Glomerular visceral epithelial cell (primary cell): ENCODE measurements at regions not wholly inside any gene's neighbourhood (a gene's known extent, or its start where the extent isn't known, plus 50 kb on each side); places are given as distances from the start of the nearest gene placed in this dataset.
"Not testable (repeated sequence)": the region's sequence is repeated elsewhere in the genome, so short reads cannot be mapped to it uniquely, and the experiment has no call there.

Experiments
- DNase-seq: peaks from one replicate; pipeline ENCODE4 v3.0.0-alpha.2; 2016; ENCODE audit errors: extremely low spot score

GRCh38 chr21:6428498-6429092 is 4092.8 kb upstream of the TPTE start:
- not testable (repeated sequence) for DNase-seq

GRCh38 chr21:6429924-6430323 is 4091.5 kb upstream of the TPTE start:
- DNase-seq: not testable (repeated sequence)

- DNase-seq: not testable (repeated sequence)
Observed at GRCh38 chr21:6433149-6433548, 4088.2 kb upstream of the TPTE start.

- not testable (repeated sequence) for DNase-seq
Observed at GRCh38 chr21:6436205-6436604, 4085.2 kb upstream of the TPTE start.

- DNase-seq: not testable (repeated sequence)
Observed at GRCh38 chr21:6436971-6437833, 4084.2 kb upstream of the TPTE start.

GRCh38 chr21:6437834-6438187 is 4083.6 kb upstream of the TPTE start:
- DNase-seq: not testable (repeated sequence)

- not testable (repeated sequence) for DNase-seq
Observed at GRCh38 chr21:6439058-6439457, 4082.3 kb upstream of the TPTE start.

- not testable (repeated sequence) for DNase-seq
Observed at GRCh38 chr21:6454648-6455340, 4066.6 kb upstream of the TPTE start.

GRCh38 chr21:6456011-6456661 is 4065.2 kb upstream of the TPTE start:
- not testable (repeated sequence) for DNase-seq

GRCh38 chr21:6459761-6460160 is 4061.6 kb upstream of the TPTE start:
- DNase-seq: not testable (repeated sequence)

GRCh38 chr21:6461358-6461757 is 4060.0 kb upstream of the TPTE start:
- not testable (repeated sequence) for DNase-seq

GRCh38 chr21:6464419-6464818 is 4057.0 kb upstream of the TPTE start:
- not testable (repeated sequence) for DNase-seq

- not testable (repeated sequence) for DNase-seq
Observed at GRCh38 chr21:6466081-6466698, 4055.2 kb upstream of the TPTE start.

- not testable (repeated sequence) for DNase-seq
Observed at GRCh38 chr21:6466707-6467106, 4054.7 kb upstream of the TPTE start.

GRCh38 chr21:6467189-6467774 is 4054.1 kb upstream of the TPTE start:
- DNase-seq: not testable (repeated sequence)

- not testable (repeated sequence) for DNase-seq
Observed at GRCh38 chr21:6467907-6468306, 4053.5 kb upstream of the TPTE start.

- not testable (repeated sequence) for DNase-seq
Observed at GRCh38 chr21:6468331-6468860, 4053.0 kb upstream of the TPTE start.

GRCh38 chr21:6474250-6474968 is 4047.0 kb upstream of the TPTE start:
- DNase-seq: not testable (repeated sequence)

GRCh38 chr21:6481116-6481515 is 4040.3 kb upstream of the TPTE start:
- not testable (repeated sequence) for DNase-seq

- not testable (repeated sequence) for DNase-seq
Observed at GRCh38 chr21:6482616-6483015, 4038.8 kb upstream of the TPTE start.
